ENCODE measurements at regions not wholly inside any gene's neighbourhood (a gene's known extent, or its start where the extent isn't known, plus 50 kb on each side); places are given as distances from the start of the nearest gene placed in this dataset.

DNA sequence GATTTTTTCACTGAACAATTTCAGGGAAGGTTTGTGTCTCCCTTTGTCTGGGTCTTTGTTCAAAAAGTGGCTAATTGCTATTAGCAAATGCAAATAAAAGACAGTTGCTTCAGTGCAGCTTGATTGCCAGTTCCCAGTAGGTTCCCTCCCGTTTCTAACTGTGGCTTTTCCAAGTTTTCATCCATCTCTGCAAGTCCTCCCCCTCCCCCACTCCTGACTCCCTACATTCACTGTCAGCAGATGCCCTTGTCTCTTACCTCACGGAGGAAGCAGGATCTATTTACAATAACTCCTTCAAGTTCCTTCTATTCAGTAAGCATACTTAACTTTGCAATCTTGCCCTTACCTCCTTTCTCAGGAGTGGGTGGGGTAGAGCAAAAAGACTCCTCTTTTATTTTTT lies 55.4 kb upstream of the SCEL start:
- H3K9me3 Mint-ChIP-seq, result no peaks in the 10 kb centered on the region
- intact Hi-C loops (cut with micrococcal nuclease), result no loop called here
- H3K36me3 Mint-ChIP-seq (ENCODE audit: low read depth), result no peaks in the 10 kb centered on the region
- H3K27me3 Mint-ChIP-seq, result no peaks in the 10 kb centered on the region
- H3K4me1 Mint-ChIP-seq (ENCODE audit: low read depth), result no peaks in the 10 kb centered on the region
- H3K27ac Mint-ChIP-seq, result no peak overlapping the region
- no peak overlapping the region for H3K4me3 Mint-ChIP-seq

DNA sequence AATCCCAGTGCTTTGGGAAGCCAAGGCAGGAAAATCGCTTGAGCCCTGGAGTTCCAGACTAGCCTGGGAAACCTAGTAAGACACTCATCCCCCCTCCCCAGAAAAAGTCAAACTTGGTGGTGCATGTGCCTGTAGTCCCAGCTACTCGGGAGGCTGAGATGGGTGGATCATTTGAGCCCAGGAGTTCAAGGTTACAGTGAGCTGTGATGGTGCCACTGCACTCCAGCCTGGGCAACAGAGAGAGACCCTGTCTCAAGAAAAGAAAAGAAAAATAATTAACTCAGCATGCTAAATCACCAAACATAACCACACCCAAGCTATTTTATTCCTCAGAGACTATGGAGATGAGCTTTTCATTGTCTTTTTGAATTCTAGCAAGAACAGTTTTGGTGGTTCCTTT lies 56.2 kb upstream of the SCEL start:
- no peaks in the 10 kb centered on the region for H3K4me1 Mint-ChIP-seq (ENCODE audit: low read depth)
- no peak overlapping the region for H3K27ac Mint-ChIP-seq

DNA sequence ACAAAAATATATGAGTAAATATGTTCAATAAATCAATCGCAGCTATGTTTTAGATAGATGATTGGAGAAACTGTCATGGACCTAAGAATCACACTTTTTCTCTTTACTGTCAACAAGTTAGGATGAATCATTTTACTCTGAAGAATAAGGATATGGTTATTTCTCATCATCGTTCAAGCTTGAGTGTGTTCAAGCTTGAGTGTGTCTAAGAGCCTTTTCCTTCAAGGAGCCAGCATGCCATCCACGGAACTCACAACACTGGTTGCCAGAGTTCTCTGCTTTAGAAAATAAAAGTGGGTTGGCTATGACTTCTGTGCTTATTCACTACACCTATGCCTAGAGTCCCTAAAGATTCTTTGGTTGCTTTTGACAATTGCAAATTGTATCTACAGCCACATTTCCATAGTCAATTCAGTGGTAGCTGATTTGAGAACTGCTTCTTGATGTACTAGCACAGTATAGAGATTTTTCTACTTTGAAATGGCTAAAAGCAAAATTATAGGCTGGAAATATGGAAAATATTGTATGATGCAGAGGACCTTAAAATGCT lies 58.1 kb upstream of the SCEL start:
- intact Hi-C loops (cut with micrococcal nuclease), result no loop called here

More for the DNA sequence above, 56.2 kb upstream of the SCEL start:
- H3K9me3 Mint-ChIP-seq, result no peaks in the 10 kb centered on the region
- intact Hi-C loops (cut with micrococcal nuclease), result loop anchor here (2.0 kb wide), 1 partner anchor 155 kb away; no protein-coding TSS in a partner anchor
- H3K4me3 Mint-ChIP-seq, result no peak overlapping the region
- H3K27me3 Mint-ChIP-seq, result no peaks in the 10 kb centered on the region
- no peaks in the 10 kb centered on the region for H3K36me3 Mint-ChIP-seq (ENCODE audit: low read depth)

DNA sequence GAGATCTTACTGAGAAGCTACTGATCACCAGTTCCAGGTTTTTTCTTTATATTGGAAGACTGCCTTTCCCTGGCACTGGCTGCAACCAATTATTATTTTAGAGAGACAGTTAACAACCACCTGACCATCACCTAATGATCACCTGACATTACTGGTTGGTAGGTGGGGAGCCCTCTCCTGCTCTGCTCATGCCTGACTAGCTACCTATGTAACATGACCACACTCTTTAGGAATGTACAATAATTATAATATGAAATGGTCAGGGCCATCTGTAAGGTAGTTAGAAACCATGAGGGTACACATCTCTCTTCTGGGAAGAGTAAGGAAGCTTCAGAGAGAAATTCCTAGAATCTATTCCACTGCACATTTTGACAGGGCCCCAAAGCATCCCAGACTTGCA lies 59.0 kb upstream of the SCEL start:
- Mint-ChIP-seq H3K27ac (no peak overlapping the region), H3K4me1 (ENCODE audit: low read depth) (no peaks in the 10 kb centered on the region), H3K4me3 (no peak overlapping the region), H3K27me3 (no peaks in the 10 kb centered on the region), H3K9me3 (no peaks in the 10 kb centered on the region), H3K36me3 (ENCODE audit: low read depth) (no peaks in the 10 kb centered on the region)
- intact Hi-C loops (cut with micrococcal nuclease), result no loop called here

More for the DNA sequence above, 58.1 kb upstream of the SCEL start:
- no peaks in the 10 kb centered on the region for H3K4me1 Mint-ChIP-seq (ENCODE audit: low read depth)
- no peaks in the 10 kb centered on the region for H3K9me3 Mint-ChIP-seq
- H3K27me3 Mint-ChIP-seq, result no peaks in the 10 kb centered on the region
- H3K36me3 Mint-ChIP-seq (ENCODE audit: low read depth), result no peaks in the 10 kb centered on the region
- H3K4me3 Mint-ChIP-seq, result no peak overlapping the region
- no peak overlapping the region for H3K27ac Mint-ChIP-seq

DNA sequence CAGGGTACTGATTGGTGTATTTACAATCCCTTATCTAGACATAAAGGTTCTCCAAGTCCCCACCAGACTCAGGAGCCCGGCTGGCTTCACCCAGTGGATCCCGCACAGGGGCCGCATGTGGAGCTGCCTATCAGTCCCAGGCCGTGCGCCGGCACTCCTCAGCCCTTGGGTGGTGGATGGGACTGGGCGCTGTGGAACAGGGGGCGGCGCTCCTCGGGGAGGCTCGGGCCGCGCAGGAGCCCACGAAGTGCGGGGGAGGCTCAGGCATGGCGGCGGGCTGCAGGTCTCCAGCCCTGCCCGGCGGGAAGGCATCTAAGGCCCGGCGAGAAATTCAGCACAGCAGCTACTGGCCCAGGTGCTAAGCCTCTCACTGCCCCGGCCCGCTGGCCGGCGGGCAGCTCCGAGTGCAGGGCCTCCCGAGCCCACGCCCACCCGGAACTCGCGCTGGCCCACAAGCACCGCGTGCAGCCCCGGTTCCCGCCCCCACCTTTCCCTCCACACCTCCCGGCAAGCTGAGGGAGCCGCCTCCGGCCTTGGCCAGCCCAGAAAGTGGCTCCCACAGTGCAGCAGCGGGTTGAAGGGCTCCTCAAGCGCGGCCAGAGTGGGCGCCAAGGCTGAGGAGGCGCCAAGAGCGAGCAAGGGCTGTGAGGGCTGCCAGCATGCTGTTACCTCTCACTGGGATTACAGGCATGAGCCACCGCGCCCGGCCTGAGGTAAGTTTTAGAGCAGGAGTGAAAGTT lies 60.0 kb upstream of the SCEL start:
- Mint-ChIP-seq H3K36me3 (ENCODE audit: low read depth) (no peaks in the 10 kb centered on the region), H3K4me3 (no peak overlapping the region), H3K4me1 (ENCODE audit: low read depth) (no peaks in the 10 kb centered on the region), H3K27me3 (no peaks in the 10 kb centered on the region), H3K9me3 (no peaks in the 10 kb centered on the region), H3K27ac (no peak overlapping the region)
- intact Hi-C loops (cut with micrococcal nuclease), result no loop called here

DNA sequence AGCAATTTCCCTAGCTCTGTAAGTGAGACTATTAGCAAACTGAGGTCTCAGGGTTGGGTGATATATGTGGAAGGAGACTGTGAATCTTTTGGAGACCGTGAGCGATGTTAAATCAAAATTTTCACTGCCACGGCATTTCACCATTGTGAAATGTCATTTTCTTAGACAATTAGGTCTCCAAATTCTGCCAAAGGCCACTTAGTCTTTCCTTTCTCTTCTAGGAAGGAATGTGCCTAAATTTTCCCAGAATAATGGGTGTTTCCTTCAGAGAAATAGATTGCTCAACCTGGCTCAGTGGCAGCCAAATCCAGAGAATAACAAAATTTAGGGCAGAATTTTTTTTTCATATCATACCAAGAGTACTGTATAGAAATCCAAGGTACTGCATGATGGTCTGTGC lies 64.5 kb upstream of the SCEL start:
- no peaks in the 10 kb centered on the region for H3K9me3 Mint-ChIP-seq
- intact Hi-C loops (cut with micrococcal nuclease), result no loop called here
- no peaks in the 10 kb centered on the region for H3K4me1 Mint-ChIP-seq (ENCODE audit: low read depth)
- H3K36me3 Mint-ChIP-seq (ENCODE audit: low read depth), result no peaks in the 10 kb centered on the region
- no peaks in the 10 kb centered on the region for H3K27me3 Mint-ChIP-seq
- no peak overlapping the region for H3K27ac Mint-ChIP-seq
- no peak overlapping the region for H3K4me3 Mint-ChIP-seq

DNA sequence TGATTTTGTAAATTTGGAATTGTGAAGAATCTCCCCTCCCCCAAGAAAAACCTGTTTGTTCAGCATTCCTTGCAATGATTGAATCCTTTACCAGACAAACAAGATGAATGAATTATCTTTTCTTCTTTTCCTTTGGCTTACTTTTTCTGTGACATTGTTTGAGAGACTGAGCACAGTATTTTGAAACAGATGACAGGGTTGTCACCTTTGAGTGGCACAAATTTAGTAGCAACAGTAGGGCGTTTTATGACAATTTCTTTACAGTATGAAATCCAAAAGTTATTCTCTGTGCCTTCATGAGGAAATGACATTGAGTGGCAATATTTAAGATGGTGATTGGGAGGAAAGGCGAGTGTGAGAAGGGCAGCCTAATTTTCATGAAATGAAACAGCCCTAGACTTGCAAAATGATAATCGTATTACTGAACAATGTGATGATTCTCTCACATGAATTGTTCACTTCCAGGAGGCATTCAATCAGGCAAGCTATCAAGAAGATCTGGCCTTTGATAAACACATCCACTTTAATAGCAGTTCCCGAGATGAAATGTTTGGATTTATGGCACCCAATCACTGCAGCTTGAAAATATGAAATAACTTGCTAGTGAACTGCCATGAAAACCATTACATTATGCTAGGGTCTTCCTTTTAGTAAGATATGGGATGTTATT lies 68.6 kb upstream of the SCEL start:
- Mint-ChIP-seq H3K36me3 (ENCODE audit: low read depth) (no peaks in the 10 kb centered on the region), H3K4me3 (no peak overlapping the region), H3K27me3 (no peaks in the 10 kb centered on the region), H3K27ac (no peak overlapping the region), H3K4me1 (ENCODE audit: low read depth) (peaks cover 2% of the 10 kb centered on the region), H3K9me3 (no peaks in the 10 kb centered on the region)
- intact Hi-C loops (cut with micrococcal nuclease), result no loop called here

DNA sequence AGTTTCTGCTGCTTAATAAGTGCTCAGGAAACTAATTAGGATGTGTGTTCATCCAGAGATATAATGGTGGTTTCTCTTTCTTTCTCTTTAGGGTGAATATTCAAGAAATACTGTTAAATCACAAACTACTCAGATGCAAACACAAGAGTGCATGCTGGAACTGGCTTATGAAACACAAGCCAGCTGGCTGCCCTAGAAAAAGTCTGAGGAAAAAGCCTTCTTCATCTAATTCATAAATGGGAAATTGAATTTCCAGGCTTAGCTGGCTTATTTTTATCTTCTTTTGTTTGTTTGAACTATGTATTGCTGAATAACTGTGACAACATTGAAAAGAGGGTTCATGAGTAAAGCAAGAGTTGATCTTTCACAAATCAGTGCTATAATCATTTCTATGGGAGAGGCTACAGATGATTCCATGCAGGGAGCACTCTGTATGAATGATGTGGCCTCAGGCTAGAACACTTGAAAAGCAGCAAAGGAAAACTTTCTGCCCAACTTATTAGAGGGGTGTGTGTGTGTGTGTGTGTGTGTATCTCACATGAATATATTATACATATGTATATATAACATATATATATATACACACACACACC lies 69.8 kb upstream of the SCEL start:
- no peak overlapping the region for H3K27ac Mint-ChIP-seq
- H3K36me3 Mint-ChIP-seq (ENCODE audit: low read depth), result no peaks in the 10 kb centered on the region
- no peaks in the 10 kb centered on the region for H3K9me3 Mint-ChIP-seq
- intact Hi-C loops (cut with micrococcal nuclease), result no loop called here
- no peak overlapping the region for H3K4me3 Mint-ChIP-seq
- peaks cover 10% of the 10 kb centered on the region for H3K4me1 Mint-ChIP-seq (ENCODE audit: low read depth)
- no peaks in the 10 kb centered on the region for H3K27me3 Mint-ChIP-seq

DNA sequence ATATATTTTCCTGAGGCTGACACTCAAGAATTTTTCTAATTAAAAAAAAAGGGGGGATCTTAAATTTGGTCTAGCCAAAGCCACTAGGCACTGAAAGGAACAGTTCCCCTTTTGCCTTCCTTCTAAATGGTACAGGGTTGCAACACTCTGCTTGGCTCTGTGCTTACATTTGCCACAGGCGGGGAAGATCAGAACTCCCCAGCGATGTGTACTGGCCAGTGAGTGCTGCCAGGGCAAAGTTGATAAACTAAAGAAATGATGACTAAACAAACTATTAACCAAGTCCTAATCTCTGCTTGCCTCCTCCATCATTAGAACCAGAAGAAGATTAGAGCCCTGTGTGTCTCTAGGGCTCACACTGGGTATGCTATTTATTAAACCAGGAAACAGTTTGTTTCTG lies 75.3 kb upstream of the SCEL start:
- Mint-ChIP-seq H3K36me3 (ENCODE audit: low read depth) (no peaks in the 10 kb centered on the region), H3K27ac (peak overlapping the region; percentile 65), H3K4me3 (no peak overlapping the region), H3K27me3 (no peaks in the 10 kb centered on the region), H3K4me1 (ENCODE audit: low read depth) (peaks cover 34% of the 10 kb centered on the region), H3K9me3 (no peaks in the 10 kb centered on the region)
- intact Hi-C loops (cut with micrococcal nuclease), result no loop called here

DNA sequence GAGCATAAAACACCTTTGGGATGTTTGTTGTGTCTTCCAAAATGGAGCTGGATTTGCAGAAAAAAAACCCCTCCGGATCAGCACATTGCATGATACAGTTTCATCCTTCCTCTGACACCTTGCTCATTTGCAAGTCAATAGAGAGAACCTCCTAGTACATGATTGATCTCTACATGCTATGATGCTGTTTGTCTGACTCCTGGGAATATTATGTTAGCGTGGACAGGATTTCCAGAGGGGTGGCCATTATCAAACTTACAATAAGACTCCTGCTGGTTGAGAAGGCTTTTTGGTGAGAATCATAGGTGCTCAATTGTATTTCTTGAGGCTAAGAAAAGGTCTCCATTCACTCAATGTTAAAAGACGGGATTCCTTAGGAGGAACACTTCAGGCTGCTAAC lies 75.9 kb upstream of the SCEL start:
- no peaks in the 10 kb centered on the region for H3K36me3 Mint-ChIP-seq (ENCODE audit: low read depth)
- H3K4me3 Mint-ChIP-seq, result no peak overlapping the region
- H3K4me1 Mint-ChIP-seq (ENCODE audit: low read depth), result peaks cover 34% of the 10 kb centered on the region
- intact Hi-C loops (cut with micrococcal nuclease), result loop anchor here (10.0 kb wide), 1 partner anchor 75 kb away; no protein-coding TSS in a partner anchor
- H3K27ac Mint-ChIP-seq, result peak overlapping the region; percentile 65
- no peaks in the 10 kb centered on the region for H3K27me3 Mint-ChIP-seq
- H3K9me3 Mint-ChIP-seq, result no peaks in the 10 kb centered on the region

DNA sequence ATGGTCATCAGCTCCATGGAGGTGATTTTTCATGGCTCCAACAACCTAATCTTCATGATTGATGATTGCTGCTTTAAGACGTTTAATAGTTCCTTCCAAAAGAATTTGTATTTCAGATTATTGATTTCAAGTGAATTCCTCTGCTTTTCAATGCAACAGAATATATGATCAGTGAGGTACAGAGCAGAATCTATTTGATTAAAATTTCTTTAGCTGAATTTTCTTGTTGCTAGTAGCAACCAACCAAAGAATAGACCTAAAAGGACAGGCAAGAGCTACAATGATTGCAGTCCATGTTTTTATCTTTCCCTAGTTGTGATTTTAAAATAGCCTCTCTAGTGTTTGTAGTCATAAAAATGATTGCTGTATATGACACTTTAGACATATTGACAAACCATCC lies 76.8 kb upstream of the SCEL start:
- peaks cover 43% of the 10 kb centered on the region for H3K4me1 Mint-ChIP-seq (ENCODE audit: low read depth)

DNA sequence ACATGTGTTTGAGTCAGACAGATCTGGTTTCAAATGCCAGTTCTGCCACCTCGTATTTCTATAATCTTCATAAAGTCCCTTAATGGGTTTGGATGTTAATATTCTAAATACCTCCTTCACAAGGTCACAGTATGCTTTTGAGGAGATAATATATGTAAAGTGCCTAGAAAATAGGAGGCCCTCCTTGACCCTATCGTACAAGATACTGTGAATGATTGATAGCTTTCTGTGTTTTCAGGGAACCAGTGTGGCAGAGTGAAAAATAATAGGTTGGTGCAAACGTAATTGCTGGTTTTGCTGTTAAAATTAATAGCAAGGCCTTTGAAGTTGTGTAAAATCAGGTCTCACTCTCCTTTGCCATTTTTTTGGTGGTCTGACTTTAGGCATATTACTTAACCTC lies 77.5 kb upstream of the SCEL start:
- Mint-ChIP-seq H3K4me3 (no peak overlapping the region), H3K4me1 (ENCODE audit: low read depth) (peaks cover 44% of the 10 kb centered on the region), H3K9me3 (no peaks in the 10 kb centered on the region), H3K27me3 (no peaks in the 10 kb centered on the region), H3K27ac (no peak overlapping the region), H3K36me3 (ENCODE audit: low read depth) (no peaks in the 10 kb centered on the region)
- intact Hi-C loops (cut with micrococcal nuclease), result loop anchor here (10.0 kb wide), 1 partner anchor 73 kb away; no protein-coding TSS in a partner anchor

More for the DNA sequence above, 76.8 kb upstream of the SCEL start:
- no peak overlapping the region for H3K4me3 Mint-ChIP-seq
- H3K9me3 Mint-ChIP-seq, result no peaks in the 10 kb centered on the region
- intact Hi-C loops (cut with micrococcal nuclease), result loop anchor here (10.0 kb wide), 1 partner anchor 74 kb away; no protein-coding TSS in a partner anchor
- no peak overlapping the region for H3K27ac Mint-ChIP-seq
- no peaks in the 10 kb centered on the region for H3K27me3 Mint-ChIP-seq
- H3K36me3 Mint-ChIP-seq (ENCODE audit: low read depth), result no peaks in the 10 kb centered on the region

DNA sequence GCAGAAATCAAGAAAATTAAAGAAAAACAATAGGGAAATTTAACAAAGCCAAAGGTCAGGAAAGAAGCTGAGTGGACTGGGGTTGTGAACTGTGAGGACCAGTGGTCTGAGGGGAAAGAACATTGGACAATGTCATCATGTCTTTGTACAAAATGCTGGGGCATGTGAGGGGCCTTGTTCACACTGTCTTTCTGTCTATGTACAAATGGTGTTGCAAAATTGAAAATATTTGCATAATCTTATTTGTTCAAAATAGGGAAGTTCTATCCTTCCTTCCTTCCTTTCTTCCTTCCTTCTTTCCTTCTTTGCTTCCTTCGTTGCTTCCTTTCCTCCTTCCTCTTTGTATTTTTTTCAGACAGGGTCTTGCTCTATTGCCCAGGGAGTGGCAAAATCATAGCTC lies 79.2 kb upstream of the SCEL start:
- Mint-ChIP-seq H3K36me3 (ENCODE audit: low read depth) (no peaks in the 10 kb centered on the region), H3K9me3 (no peaks in the 10 kb centered on the region), H3K4me1 (ENCODE audit: low read depth) (peaks cover 38% of the 10 kb centered on the region), H3K4me3 (no peak overlapping the region), H3K27ac (peak overlapping the region; percentile 21), H3K27me3 (no peaks in the 10 kb centered on the region)
- intact Hi-C loops (cut with micrococcal nuclease), result loop anchor here (10.0 kb wide), 1 partner anchor 71 kb away; no protein-coding TSS in a partner anchor

DNA sequence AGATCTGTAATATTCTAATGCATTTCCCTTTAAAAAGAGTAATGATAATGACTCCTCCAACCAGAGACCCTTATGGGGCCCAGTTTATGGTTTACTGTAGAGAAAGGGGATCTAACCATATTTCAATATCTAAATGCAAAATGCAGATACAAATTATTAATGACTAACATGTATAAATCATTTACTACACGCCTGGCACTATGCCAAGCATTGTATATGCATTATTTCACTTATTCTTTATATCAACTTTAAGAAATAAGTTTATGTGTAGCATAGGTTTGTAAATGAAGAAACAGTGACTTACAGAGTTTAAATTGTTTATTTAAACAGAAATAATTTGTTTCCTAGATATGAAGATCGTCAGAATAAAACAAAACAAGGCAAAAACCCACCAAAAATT lies 86.2 kb upstream of the SCEL start:
- intact Hi-C loops (cut with micrococcal nuclease), result no loop called here
- Mint-ChIP-seq H3K4me1 (ENCODE audit: low read depth) (peaks cover 18% of the 10 kb centered on the region), H3K4me3 (no peak overlapping the region), H3K9me3 (no peaks in the 10 kb centered on the region), H3K36me3 (ENCODE audit: low read depth) (no peaks in the 10 kb centered on the region), H3K27ac (peak overlapping the region; percentile 56), H3K27me3 (no peaks in the 10 kb centered on the region)

All from dendritic cell treated with granulocyte-macrophage colony-stimulating factor and Interleukin-4, amounts not matched to agents 40 ng/mL and 50 ng/mL, for 4 days (primary cell).